ENCODE measurements at regions not wholly inside any gene's neighbourhood (a gene's known extent, or its start where the extent isn't known, plus 50 kb on each side); places are given as distances from the start of the nearest gene placed in this dataset.

- TF ChIP-seq POLR2AphosphoS5 (IDR thresholded peaks at IDR 0.05; ENCODE audit: borderline replicate concordance, low read depth, low read length) (no peak), EZH2 (IDR thresholded peaks at IDR 0.05) (no peak), FOXP2 (optimal IDR thresholded peaks at IDR 0.05; ENCODE audit: control extremely low read depth, extremely low read length, insufficient read depth) (no peak)
These were observed 50.3 kb upstream of the GADD45G start for GRCh38 chr9:89554307-89555035.

Data from SK-N-MC (cell line).